NCI-H2227 (cell line): ENCODE measurements at regions not wholly inside any gene's neighbourhood (a gene's known extent, or its start where the extent isn't known, plus 50 kb on each side); places are given as distances from the start of the nearest gene placed in this dataset.
"Not testable (repeated sequence)": the region's sequence is repeated elsewhere in the genome, so short reads cannot be mapped to it uniquely, and the experiment has no call there.

ENCODE experiments used
- DNase-seq: peaks from one replicate; lab custom pipeline; 2025; ENCODE audit not compliant: unreplicated experiment; lab: John Stamatoyannopoulos, UW

GRCh38 chr10:118913825-118914224, 115.7 kb upstream of the NANOS1 start:
- DNase-seq: no peak

GRCh38 chr10:118914629-118915028, 114.9 kb upstream of the NANOS1 start:
- DNase-seq: no peak

- DNase-seq: no peak
Measured at GRCh38 chr10:118915161-118915560, 114.4 kb upstream of the NANOS1 start.

GRCh38 chr10:118916777-118917176, 112.7 kb upstream of the NANOS1 start:
- no peak for DNase-seq

- DNase-seq: no peak
Measured at GRCh38 chr10:118917701-118918100, 111.8 kb upstream of the NANOS1 start.

GRCh38 chr10:118918116-118918515, 111.4 kb upstream of the NANOS1 start:
- no peak for DNase-seq

GRCh38 chr10:118918587-118918986, 110.9 kb upstream of the NANOS1 start:
- DNase-seq: no peak

- DNase-seq: no peak
Measured at GRCh38 chr10:118920206-118920605, 109.3 kb upstream of the NANOS1 start.

- no peak for DNase-seq
Measured at GRCh38 chr10:118922226-118922625, 107.3 kb upstream of the NANOS1 start.

- DNase-seq: no peak
Measured at GRCh38 chr10:118922972-118923371, 106.5 kb upstream of the NANOS1 start.

GRCh38 chr10:118924493-118924892, 105.0 kb upstream of the NANOS1 start:
- no peak for DNase-seq

- DNase-seq: no peak
Measured at GRCh38 chr10:118925404-118926071, 104.0 kb upstream of the NANOS1 start.

- no peak for DNase-seq
Measured at GRCh38 chr10:118926072-118926417, 103.5 kb upstream of the NANOS1 start.

- no peak for DNase-seq
Measured at GRCh38 chr10:118926441-118926840, 103.1 kb upstream of the NANOS1 start.

- no peak for DNase-seq
Measured at GRCh38 chr10:118926903-118927302, 102.6 kb upstream of the NANOS1 start.

- no peak for DNase-seq
Measured at GRCh38 chr10:118927321-118927720, 102.2 kb upstream of the NANOS1 start.

GRCh38 chr10:118930614-118931013, 98.9 kb upstream of the NANOS1 start:
- no peak for DNase-seq

- no peak for DNase-seq
Measured at GRCh38 chr10:118931436-118931835, 98.1 kb upstream of the NANOS1 start.

GRCh38 chr10:118932154-118932553, 97.4 kb upstream of the NANOS1 start:
- not testable (repeated sequence) for DNase-seq

GRCh38 chr10:118937226-118937625, 92.3 kb upstream of the NANOS1 start:
- DNase-seq: no peak

- DNase-seq: no peak
Measured at GRCh38 chr10:118939211-118940007, 90.1 kb upstream of the NANOS1 start.

- no peak for DNase-seq
Measured at GRCh38 chr10:118940386-118940785, 89.1 kb upstream of the NANOS1 start.

- no peak for DNase-seq
Measured at GRCh38 chr10:118943253-118943652, 86.3 kb upstream of the NANOS1 start.
